Panc1 (cell line): ENCODE measurements at regions not wholly inside any gene's neighbourhood (a gene's known extent, or its start where the extent isn't known, plus 50 kb on each side); places are given as distances from the start of the nearest gene placed in this dataset.

ENCODE experiments used
- ATAC-seq: fragments of 200-7000 bp; cut with Tn5 transposase; 2 replicates; pipeline ENCODE4 v1.9.1; 2020; ENCODE audit warnings: mild to moderate bottlenecking, moderate library complexity
- BruUV-seq: library from RNA; stranded (reverse); fragments of 400-500 nt; replicated peaks from 2 replicates; lab custom pipeline; 2021; lab: Mats Ljungman, UMichigan
- CTCF ChIA-PET: fragments of 300-600 bp; sonication (Branson Sonifier 250); formaldehyde crosslinking; loops from one replicate; lab custom pipeline; 2022; ENCODE audit warnings: antibody characterized with exemption; lab: Charles Lee
- POLR2A ChIA-PET: fragments of 300-600 bp; sonication (Branson Sonifier 250); formaldehyde crosslinking; loops from one replicate; lab custom pipeline; 2022; ENCODE audit warnings: antibody characterized with exemption; lab: Charles Lee
- DNase-seq: peaks from one replicate; pipeline ENCODE4 v3.0.0-alpha.2; 2010; ENCODE audit warnings: low read depth, low spot score
- H3K27ac ChIP-seq: 2 replicates; pipeline ENCODE4 v1.5.1; 2011; ENCODE audit warnings: mild to moderate bottlenecking, low read length, inconsistent platforms
- H3K27me3 ChIP-seq: fragments of 200-500 bp; sonication (Bioruptor generic); 2 replicates; pipeline ENCODE4 v1.6.0; 2014; ENCODE audit warnings: low read length, inconsistent platforms; ENCODE audit not compliant: control insufficient read depth, insufficient read depth
- H3K36me3 ChIP-seq: fragments of 200-500 bp; sonication (Bioruptor generic); 2 replicates; pipeline ENCODE4 v1.5.1; 2014; ENCODE audit warnings: inconsistent platforms, mild to moderate bottlenecking, low read length, moderate library complexity; ENCODE audit not compliant: control insufficient read depth, insufficient read depth
- H3K4me1 ChIP-seq: 2 replicates; pipeline ENCODE4 v1.5.1; 2011; ENCODE audit warnings: inconsistent platforms, mild to moderate bottlenecking, low read length, moderate library complexity; ENCODE audit not compliant: control insufficient read depth, insufficient read depth
- H3K4me3 ChIP-seq, 2 experiments: 2 replicates each; pipeline ENCODE4 v1.5.1; 2011 to 2012; ENCODE audit warnings: low read depth in 2 of 2, low read length in 2 of 2, mild to moderate bottlenecking in 2 of 2, inconsistent platforms in 1 of 2, moderate library complexity in 1 of 2
- H3K9me3 ChIP-seq: fragments of 200-500 bp; sonication (Bioruptor generic); 2 replicates; pipeline ENCODE4 v1.5.1; 2014; ENCODE audit warnings: low read depth, mild to moderate bottlenecking, inconsistent platforms, low read length, moderate library complexity; ENCODE audit not compliant: control insufficient read depth, insufficient read depth
- CTCF ChIP-seq: fragments of 450-650 bp; IDR thresholded peaks from 2 replicates; pipeline ENCODE4 v1.5.1; 2017; ENCODE audit warnings: mild to moderate bottlenecking
- POLR2AphosphoS5 ChIP-seq: IDR thresholded peaks from 2 replicates; pipeline ENCODE4 v1.6.1; 2012; ENCODE audit warnings: mild to moderate bottlenecking, low read depth, low read length, moderate library complexity
- SIN3A ChIP-seq: IDR thresholded peaks from 2 replicates; pipeline ENCODE4 v1.6.1; 2012; ENCODE audit warnings: low read depth, mild to moderate bottlenecking, low read length, moderate library complexity, borderline replicate concordance; ENCODE audit not compliant: insufficient read depth
- TCF7L2 ChIP-seq: IDR thresholded peaks from 2 replicates; pipeline ENCODE4 v1.6.1; 2011; ENCODE audit warnings: mild to moderate bottlenecking, low read depth, low read length, inconsistent platforms
- in situ Hi-C: cut with HindIII; loops from 2 replicates; pipeline ENCODE4 v1.10.0; 2016; ENCODE audit warnings: low sequenced_read_pairs, low pct_unique_long_range_greater_than_20kb
- intact Hi-C: fragments of 100-400 bp; cut with micrococcal nuclease; formaldehyde crosslinking; loops from one replicate; pipeline ENCODE4 v1.10.0; 2022; ENCODE audit not compliant: unreplicated experiment
- TF ChIP-seq, protein P1 (sequence below), 2 experiments: IDR thresholded peaks; 2 replicates each; pipeline ENCODE4 v1.6.1; 2011 to 2012; ENCODE audit warnings: low read depth in 2 of 2, control low read depth in 1 of 2, low read length in 1 of 2, mild to moderate bottlenecking in 1 of 2, moderate library complexity in 1 of 2; ENCODE audit not compliant: insufficient read depth in 1 of 2

GRCh38 chr22:34410111-34410510 lies 489.8 kb upstream of the LARGE1 start:
- no TSS peak for BruUV-seq
- Histone ChIP-seq H3K4me3 (no peak overlapping the region), H3K9me3 (no peaks in the 10 kb centered on the region), H3K4me1 (no peaks in the 10 kb centered on the region), H3K36me3 (no peaks in the 10 kb centered on the region), H3K27me3 (no peaks in the 10 kb centered on the region), H3K27ac (no peak overlapping the region)
- in situ Hi-C loops (no loop called here), intact Hi-C loops (no loop called here)
- CTCF ChIA-PET = no interaction called here
- DNase-seq (no peak), ATAC-seq (no peak)
- POLR2A ChIA-PET = no interaction called here
- TF ChIP-seq POLR2AphosphoS5 (no peak), SIN3A (no peak), TCF7L2 (no peak), CTCF (no peak)
- TF ChIP-seq, protein P1, sequence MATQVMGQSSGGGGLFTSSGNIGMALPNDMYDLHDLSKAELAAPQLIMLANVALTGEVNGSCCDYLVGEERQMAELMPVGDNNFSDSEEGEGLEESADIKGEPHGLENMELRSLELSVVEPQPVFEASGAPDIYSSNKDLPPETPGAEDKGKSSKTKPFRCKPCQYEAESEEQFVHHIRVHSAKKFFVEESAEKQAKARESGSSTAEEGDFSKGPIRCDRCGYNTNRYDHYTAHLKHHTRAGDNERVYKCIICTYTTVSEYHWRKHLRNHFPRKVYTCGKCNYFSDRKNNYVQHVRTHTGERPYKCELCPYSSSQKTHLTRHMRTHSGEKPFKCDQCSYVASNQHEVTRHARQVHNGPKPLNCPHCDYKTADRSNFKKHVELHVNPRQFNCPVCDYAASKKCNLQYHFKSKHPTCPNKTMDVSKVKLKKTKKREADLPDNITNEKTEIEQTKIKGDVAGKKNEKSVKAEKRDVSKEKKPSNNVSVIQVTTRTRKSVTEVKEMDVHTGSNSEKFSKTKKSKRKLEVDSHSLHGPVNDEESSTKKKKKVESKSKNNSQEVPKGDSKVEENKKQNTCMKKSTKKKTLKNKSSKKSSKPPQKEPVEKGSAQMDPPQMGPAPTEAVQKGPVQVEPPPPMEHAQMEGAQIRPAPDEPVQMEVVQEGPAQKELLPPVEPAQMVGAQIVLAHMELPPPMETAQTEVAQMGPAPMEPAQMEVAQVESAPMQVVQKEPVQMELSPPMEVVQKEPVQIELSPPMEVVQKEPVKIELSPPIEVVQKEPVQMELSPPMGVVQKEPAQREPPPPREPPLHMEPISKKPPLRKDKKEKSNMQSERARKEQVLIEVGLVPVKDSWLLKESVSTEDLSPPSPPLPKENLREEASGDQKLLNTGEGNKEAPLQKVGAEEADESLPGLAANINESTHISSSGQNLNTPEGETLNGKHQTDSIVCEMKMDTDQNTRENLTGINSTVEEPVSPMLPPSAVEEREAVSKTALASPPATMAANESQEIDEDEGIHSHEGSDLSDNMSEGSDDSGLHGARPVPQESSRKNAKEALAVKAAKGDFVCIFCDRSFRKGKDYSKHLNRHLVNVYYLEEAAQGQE (IDR thresholded peaks at IDR 0.05; ENCODE audit: insufficient read depth in 1 of 2, low read depth in 2 of 2, low read length in 1 of 2) = no peak

DNA sequence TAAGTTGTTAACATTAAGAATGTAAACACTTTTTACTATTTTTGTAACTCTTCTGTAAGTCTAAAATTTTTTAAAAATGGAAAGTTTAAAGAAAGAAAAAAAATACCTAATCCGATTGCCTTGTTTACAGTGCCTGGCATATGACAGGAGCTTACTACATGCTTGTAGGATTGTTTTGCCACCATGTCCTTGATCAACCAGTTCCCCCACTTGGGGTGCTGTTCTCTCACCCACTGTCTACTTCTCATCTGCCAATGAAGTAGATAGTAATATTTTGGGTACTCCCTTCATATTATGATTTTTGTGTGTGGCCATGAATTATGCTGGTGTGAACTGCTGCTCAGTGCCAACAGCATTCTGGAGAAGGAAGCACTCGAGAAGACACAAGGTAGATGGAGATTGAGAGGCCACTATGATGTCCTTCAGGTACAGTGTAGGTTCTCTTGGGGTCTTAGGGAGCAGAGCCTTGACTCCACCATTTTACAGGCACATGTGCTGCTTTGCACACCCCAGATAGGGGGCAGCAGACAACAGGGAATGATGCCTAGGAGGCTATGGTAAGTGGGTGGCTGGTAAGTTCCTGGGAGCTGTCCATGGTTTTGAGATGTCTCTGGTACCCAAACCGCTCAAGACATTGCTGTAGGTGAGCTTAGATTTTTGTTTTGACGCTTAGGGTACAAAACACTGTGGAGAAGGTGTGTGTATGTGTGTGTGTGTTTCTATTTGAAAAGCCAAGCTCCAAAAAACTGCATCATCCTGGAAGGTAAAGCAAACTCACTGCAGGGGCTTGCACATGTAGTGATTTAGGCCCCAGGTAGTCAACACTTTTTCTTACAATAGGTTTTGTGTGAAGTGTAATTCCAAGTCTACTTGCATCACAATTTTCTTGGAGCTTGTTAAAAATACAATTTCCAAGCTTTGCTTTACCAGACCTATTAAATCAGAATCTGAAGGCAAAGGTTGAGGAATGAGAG lies 494.5 kb upstream of the LARGE1 start:
- no TSS peak for BruUV-seq
- H3K36me3 ChIP-seq = no peaks in the 10 kb centered on the region
- no peak overlapping the region for H3K27ac ChIP-seq
- H3K4me1 ChIP-seq = no peaks in the 10 kb centered on the region
- intact Hi-C loops = no loop called here
- no peaks in the 10 kb centered on the region for H3K27me3 ChIP-seq
- ChIA-PET POLR2A (no interaction called here), CTCF (no interaction called here)
- no peak for TF ChIP-seq TCF7L2
- TF ChIP-seq, protein P1 (IDR thresholded peaks at IDR 0.05; ENCODE audit: insufficient read depth in 1 of 2, low read depth in 2 of 2, low read length in 1 of 2) = peak; percentile 71 to 90
- peak; percentile 25 for DNase-seq
- no peak overlapping the region for H3K4me3 ChIP-seq
- in situ Hi-C loops = no loop called here
- H3K9me3 ChIP-seq = no peaks in the 10 kb centered on the region
- no peak for ATAC-seq
